Kidney epithelial cell (primary cell): ENCODE measurements at regions not wholly inside any gene's neighbourhood (a gene's known extent, or its start where the extent isn't known, plus 50 kb on each side); places are given as distances from the start of the nearest gene placed in this dataset.

Experiments
- DNase-seq: peaks from one replicate; pipeline ENCODE4 v3.0.0-alpha.2; 2010; ENCODE audit warnings: low read depth
- H3K27me3 ChIP-seq: 2 replicates; pipeline ENCODE4 v1.6.0; 2011; ENCODE audit warnings: low read length; ENCODE audit not compliant: control insufficient read depth, insufficient read depth
- H3K36me3 ChIP-seq: 2 replicates; pipeline ENCODE4 v1.5.1; 2011; ENCODE audit warnings: low read length; ENCODE audit not compliant: control insufficient read depth, insufficient read depth
- H3K4me3 ChIP-seq: 2 replicates; pipeline ENCODE4 v1.5.1; 2011; ENCODE audit warnings: low read depth, mild to moderate bottlenecking, control low read depth, low read length
- CTCF ChIP-seq: IDR thresholded peaks from 2 replicates; pipeline ENCODE4 v1.5.1; 2011; ENCODE audit warnings: mild to moderate bottlenecking, moderate library complexity, low read length, control low read depth, inconsistent platforms; ENCODE audit not compliant: insufficient read depth, poor library complexity, severe bottlenecking

GRCh38 chr4:65120287-65120686 lies 550.0 kb downstream of the EPHA5 start:
- Histone ChIP-seq H3K27me3 (no peaks in the 10 kb centered on the region), H3K36me3 (no peaks in the 10 kb centered on the region), H3K4me3 (no peak overlapping the region)
- DNase-seq = no peak
- TF ChIP-seq CTCF = no peak

GRCh38 chr4:65102419-65102818 lies 567.9 kb downstream of the EPHA5 start:
- Histone ChIP-seq H3K27me3 (no peaks in the 10 kb centered on the region), H3K36me3 (no peaks in the 10 kb centered on the region), H3K4me3 (no peak overlapping the region)
- DNase-seq = no peak
- TF ChIP-seq CTCF = no peak

GRCh38 chr4:65096630-65097029 lies 573.7 kb downstream of the EPHA5 start:
- Histone ChIP-seq H3K27me3 (no peaks in the 10 kb centered on the region), H3K36me3 (no peaks in the 10 kb centered on the region), H3K4me3 (no peak overlapping the region)
- no peak for TF ChIP-seq CTCF
- no peak for DNase-seq

- TF ChIP-seq CTCF = peak; percentile 27
- DNase-seq = no peak
- no peaks in the 10 kb centered on the region for H3K36me3 ChIP-seq
- H3K4me3 ChIP-seq = no peak overlapping the region
- H3K27me3 ChIP-seq = no peaks in the 10 kb centered on the region
Measured at GRCh38 chr4:65089666-65090065, 580.6 kb downstream of the EPHA5 start.

GRCh38 chr4:65083076-65083475 lies 587.2 kb downstream of the EPHA5 start:
- no peaks in the 10 kb centered on the region for H3K27me3 ChIP-seq
- no peaks in the 10 kb centered on the region for H3K36me3 ChIP-seq
- TF ChIP-seq CTCF = no peak
- no peak for DNase-seq
- H3K4me3 ChIP-seq = no peak overlapping the region

GRCh38 chr4:65071564-65071963 lies 598.7 kb downstream of the EPHA5 start:
- no peak for DNase-seq
- no peak for TF ChIP-seq CTCF
- Histone ChIP-seq H3K27me3 (no peaks in the 10 kb centered on the region), H3K36me3 (no peaks in the 10 kb centered on the region), H3K4me3 (no peak overlapping the region)
